Lung (tissue), 11 donors: ENCODE measurements at regions not wholly inside any gene's neighbourhood (a gene's known extent, or its start where the extent isn't known, plus 50 kb on each side); places are given as distances from the start of the nearest gene placed in this dataset.

Experiments
- ATAC-seq: fragments of 200-7000 bp; cut with Tn5 transposase; one replicate; pipeline ENCODE4 v1.9.1; 2020; ENCODE audit warnings: moderate number of reproducible peaks; ENCODE audit not compliant: insufficient read depth, low FRiP score
- DNase-seq, 3 donors: peaks; one replicate each; pipeline ENCODE4 v3.0.0-alpha.2; 2013 to 2017
- H3K27ac ChIP-seq, 2 donors: one replicate each; pipeline ENCODE4 v1.5.1; 2013; ENCODE audit warnings: mild to moderate bottlenecking in 2 of 2, moderate library complexity in 2 of 2, control low read depth in 1 of 2, inconsistent platforms in 1 of 2, low read depth in 1 of 2, low read length in 1 of 2
- H3K27me3 ChIP-seq, 3 donors: one replicate each; pipeline ENCODE4 v1.5.1; 2013; ENCODE audit warnings: low read length in 2 of 3; ENCODE audit not compliant: control insufficient read depth in 3 of 3, insufficient read depth in 3 of 3
- H3K36me3 ChIP-seq, 4 donors: one replicate each; pipeline ENCODE4 v1.5.1; 2013; ENCODE audit warnings: low read length in 4 of 4, mild to moderate bottlenecking in 1 of 4, moderate library complexity in 1 of 4; ENCODE audit not compliant: control insufficient read depth in 4 of 4, insufficient read depth in 4 of 4
- H3K4me1 ChIP-seq, 5 donors: one replicate each; pipeline ENCODE4 v1.5.1; 2013; ENCODE audit warnings: low read length in 5 of 5, mild to moderate bottlenecking in 2 of 5, moderate library complexity in 1 of 5; ENCODE audit not compliant: control insufficient read depth in 5 of 5, insufficient read depth in 5 of 5
- H3K4me3 ChIP-seq: one replicate; pipeline ENCODE4 v1.5.1; 2013; ENCODE audit warnings: mild to moderate bottlenecking, control low read depth, moderate library complexity
- H3K9ac ChIP-seq, 2 donors: one replicate each; pipeline ENCODE4 v1.5.1; 2013; ENCODE audit warnings: low read length in 2 of 2, control low read depth in 1 of 2; ENCODE audit not compliant: insufficient read depth in 1 of 2
- H3K9me3 ChIP-seq, 4 donors: one replicate each; pipeline ENCODE4 v1.5.1; 2013; ENCODE audit warnings: low read length in 3 of 4, mild to moderate bottlenecking in 1 of 4, moderate library complexity in 1 of 4; ENCODE audit not compliant: control insufficient read depth in 4 of 4, insufficient read depth in 3 of 4
- WGBS, 2 donors: extraction: QIAGEN DNeasy Blood & Tissue Kit; methylation state at CpG; one replicate each; pipeline ENCODE4 v1.1.7; 2013; 5-methylcytosine and 5-hydroxymethylcytosine counted together
- TF ChIP-seq, protein P1 (sequence below): IDR thresholded peaks from 2 replicates; pipeline ENCODE4 v1.5.1; 2012; ENCODE audit warnings: mild to moderate bottlenecking; ENCODE audit errors: control extremely low read depth, extremely low read depth
- donor health status: control.
- donor health status: control.
- donor health status: Bipolar disorder and iron deficiency.
- donor health status: healthy.
- donor health status: DM: yes; HTN: yes; CAD: no.

DNA sequence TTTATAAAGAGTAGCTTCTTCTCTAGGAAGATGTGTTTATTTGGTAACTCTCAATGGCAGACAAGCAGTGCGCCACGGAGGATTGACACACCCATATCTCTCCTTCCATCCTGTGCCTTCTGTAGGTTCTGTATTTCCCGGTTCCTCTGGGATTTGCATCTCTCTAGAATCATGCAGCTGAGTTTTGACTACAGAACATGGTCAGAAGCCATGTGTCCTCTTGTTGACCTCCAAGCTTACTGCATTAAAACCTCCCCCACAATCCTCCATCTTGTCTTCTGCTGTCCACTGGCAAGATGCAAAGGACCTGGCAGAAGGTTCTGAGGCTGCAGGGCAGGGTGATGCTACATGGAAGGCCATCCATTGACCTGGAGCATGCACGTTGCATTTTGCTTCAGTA, 482.0 kb downstream of the DMRT2 start:
- Histone ChIP-seq H3K36me3 (no peaks in the 10 kb centered on the region), H3K9me3 (peaks cover 0 to 5% (median under 1%) of the 10 kb centered on the region in 4 donors), H3K27ac (no peak overlapping the region), H3K4me1 (no peaks in the 10 kb centered on the region), H3K9ac (no peak overlapping the region), H3K4me3 (no peak overlapping the region), H3K27me3 (no peaks in the 10 kb centered on the region)
- TF ChIP-seq, protein P1, sequence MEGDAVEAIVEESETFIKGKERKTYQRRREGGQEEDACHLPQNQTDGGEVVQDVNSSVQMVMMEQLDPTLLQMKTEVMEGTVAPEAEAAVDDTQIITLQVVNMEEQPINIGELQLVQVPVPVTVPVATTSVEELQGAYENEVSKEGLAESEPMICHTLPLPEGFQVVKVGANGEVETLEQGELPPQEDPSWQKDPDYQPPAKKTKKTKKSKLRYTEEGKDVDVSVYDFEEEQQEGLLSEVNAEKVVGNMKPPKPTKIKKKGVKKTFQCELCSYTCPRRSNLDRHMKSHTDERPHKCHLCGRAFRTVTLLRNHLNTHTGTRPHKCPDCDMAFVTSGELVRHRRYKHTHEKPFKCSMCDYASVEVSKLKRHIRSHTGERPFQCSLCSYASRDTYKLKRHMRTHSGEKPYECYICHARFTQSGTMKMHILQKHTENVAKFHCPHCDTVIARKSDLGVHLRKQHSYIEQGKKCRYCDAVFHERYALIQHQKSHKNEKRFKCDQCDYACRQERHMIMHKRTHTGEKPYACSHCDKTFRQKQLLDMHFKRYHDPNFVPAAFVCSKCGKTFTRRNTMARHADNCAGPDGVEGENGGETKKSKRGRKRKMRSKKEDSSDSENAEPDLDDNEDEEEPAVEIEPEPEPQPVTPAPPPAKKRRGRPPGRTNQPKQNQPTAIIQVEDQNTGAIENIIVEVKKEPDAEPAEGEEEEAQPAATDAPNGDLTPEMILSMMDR = no peak
- no peak for DNase-seq
- 70 to 81% methylated on average over 4 of the region's 4 CpGs for whole genome bisulfite sequencing, 2 donors
- ATAC-seq = no peak

DNA sequence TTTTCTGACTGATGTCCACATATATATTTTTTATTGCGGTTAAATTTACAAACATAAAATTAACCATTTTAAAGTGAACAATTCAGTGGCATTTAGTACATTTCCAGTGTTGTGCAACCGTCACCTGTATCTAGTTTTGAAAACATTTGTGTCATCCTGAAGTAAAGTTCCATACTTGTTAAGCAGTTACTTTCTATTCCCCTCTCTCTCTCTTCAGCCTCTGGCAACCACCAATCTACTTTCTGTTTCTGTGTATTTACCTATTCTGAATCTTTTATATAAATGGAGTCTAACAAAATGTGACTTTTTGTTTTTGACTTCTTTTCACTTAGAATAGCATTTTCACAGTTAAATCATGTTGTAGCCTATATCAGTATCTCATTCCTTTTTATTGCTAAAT, 480.1 kb upstream of the SMARCA2 start:
- Histone ChIP-seq H3K9me3 (peaks cover 0 to 2% (median 0%) of the 10 kb centered on the region in 4 donors), H3K27ac (no peak overlapping the region), H3K27me3 (no peaks in the 10 kb centered on the region), H3K4me3 (no peak overlapping the region), H3K4me1 (no peaks in the 10 kb centered on the region), H3K9ac (no peak overlapping the region), H3K36me3 (no peaks in the 10 kb centered on the region)
- no peak for ATAC-seq
- no peak for DNase-seq
- TF ChIP-seq, protein P1 = no peak
- WGBS, 2 donors = 87 to 89% methylated on average over 2 of the region's 2 CpGs

DNA sequence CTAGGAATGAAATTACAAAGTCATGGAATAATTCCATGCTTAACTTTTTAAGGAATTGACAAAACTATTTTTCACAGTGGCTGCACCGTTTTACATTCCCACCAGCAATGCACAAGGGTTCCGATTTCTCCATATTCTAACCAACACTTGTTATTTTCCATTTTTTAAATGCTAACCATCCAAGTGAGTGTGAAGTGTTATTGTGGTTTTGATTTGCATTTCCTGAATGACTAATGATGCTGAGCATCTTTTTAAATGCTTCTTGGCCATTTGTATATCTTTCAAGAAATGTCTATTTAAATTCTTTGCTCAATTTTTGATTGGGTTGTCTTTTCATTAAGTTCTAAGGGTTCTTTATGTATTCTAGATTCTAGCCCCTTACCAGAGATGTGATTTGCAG, 479.5 kb upstream of the SMARCA2 start:
- TF ChIP-seq, protein P1 = no peak
- no peak overlapping the region for H3K4me3 ChIP-seq
- DNase-seq (no peak), ATAC-seq (no peak)
- peaks cover 0 to 2% (median 0%) of the 10 kb centered on the region in 4 donors for H3K9me3 ChIP-seq
- no peak overlapping the region for H3K27ac ChIP-seq
- H3K9ac ChIP-seq = no peak overlapping the region
- no peaks in the 10 kb centered on the region for H3K27me3 ChIP-seq
- H3K4me1 ChIP-seq = no peaks in the 10 kb centered on the region
- WGBS, 2 donors = 81 to 89% methylated on average over 2 of the region's 2 CpGs
- no peaks in the 10 kb centered on the region for H3K36me3 ChIP-seq

DNA sequence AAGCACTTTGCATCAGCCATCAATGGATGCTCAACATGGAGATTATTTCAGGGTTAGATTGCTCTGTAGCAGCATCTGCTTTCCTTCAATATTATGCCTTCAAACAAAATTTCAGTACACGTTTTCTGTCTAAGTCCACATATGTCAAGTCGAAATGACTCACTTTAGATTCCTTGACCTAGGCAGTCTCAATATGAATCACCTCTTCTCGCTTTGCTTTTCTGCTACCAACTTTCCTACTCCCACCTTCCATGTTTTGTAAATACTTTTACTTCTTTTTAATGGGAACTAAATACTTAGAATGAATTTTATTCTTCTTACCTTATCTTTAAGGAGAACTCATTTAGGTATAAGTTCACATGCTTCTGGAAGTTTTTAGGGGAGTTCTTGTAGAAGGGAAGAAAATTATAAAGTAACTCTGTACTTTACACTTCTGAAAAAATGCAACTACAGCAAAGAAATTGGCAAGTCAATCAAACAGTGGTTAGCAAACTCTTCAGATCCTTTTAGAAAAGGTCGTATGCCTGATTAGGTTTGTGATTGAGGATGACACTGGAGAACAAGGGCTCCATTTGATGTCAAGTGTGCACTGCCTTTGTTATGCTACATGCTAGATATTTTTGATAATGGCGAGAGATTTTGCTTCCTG, 478.5 kb upstream of the SMARCA2 start:
- Histone ChIP-seq H3K4me1 (no peaks in the 10 kb centered on the region), H3K27me3 (no peaks in the 10 kb centered on the region), H3K27ac (no peak overlapping the region), H3K4me3 (no peak overlapping the region), H3K9me3 (peaks cover 0 to 2% (median 0%) of the 10 kb centered on the region in 4 donors), H3K9ac (no peak overlapping the region), H3K36me3 (no peaks in the 10 kb centered on the region)
- ATAC-seq (no peak), DNase-seq (no peak)
- TF ChIP-seq, protein P1 = no peak
- 69 to 85% methylated on average over 5 of the region's 5 CpGs for WGBS, 2 donors
